GM12878 (cell line): ENCODE measurements at regions not wholly inside any gene's neighbourhood (a gene's known extent, or its start where the extent isn't known, plus 50 kb on each side); places are given as distances from the start of the nearest gene placed in this dataset.

Experiments used
- ATAC-seq: fragments of 200-7000 bp; cut with Tn5 transposase; 3 replicates; pipeline ENCODE4 v1.9.1; 2020; ENCODE audit warnings: mild to moderate bottlenecking, moderate library complexity
- BruUV-seq: library from RNA; stranded (reverse); fragments of 400-500 nt; replicated peaks from 2 replicates; lab custom pipeline; 2021; lab: Mats Ljungman, UMichigan
- CTCF ChIA-PET: fragments of 300-600 bp; sonication (Branson Sonifier 250); formaldehyde crosslinking; extraction: SDS; loops from one replicate; lab custom pipeline; 2021; ENCODE audit warnings: inconsistent platforms; lab: Yijun Ruan, JAX
- POLR2A ChIA-PET: fragments of 350-600 bp; formaldehyde crosslinking; extraction: SDS; loops from one replicate; lab custom pipeline; 2021; ENCODE audit warnings: inconsistent platforms; lab: Charles Lee
- RAD21 ChIA-PET: fragments of 300-600 bp; sonication (Branson Sonifier 250); formaldehyde crosslinking; loops from one replicate; lab custom pipeline; 2023; ENCODE audit warnings: antibody characterized with exemption; ENCODE audit not compliant: unreplicated experiment; lab: Charles Lee
- SMC1A ChIA-PET: fragments of 300-600 bp; sonication (Branson Sonifier 250); formaldehyde crosslinking; loops from one replicate; lab custom pipeline; 2023; ENCODE audit not compliant: unreplicated experiment, uncharacterized antibody; lab: Charles Lee
- DNase-seq: peaks from one replicate; pipeline ENCODE4 v3.0.0-alpha.2; 2011; ENCODE audit warnings: low read depth, low spot score
- FAIRE-seq: peaks from 3 replicates; lab custom pipeline; 2011; peaks lifted over from hg19 to GRCh38; lab: Jason Lieb, UNC
- H2AFZ ChIP-seq: 2 replicates; pipeline ENCODE4 v1.6.0; 2011; ENCODE audit warnings: low read depth, low read length, control low read depth; ENCODE audit not compliant: control insufficient read depth
- H3K27ac ChIP-seq: 2 replicates; pipeline ENCODE4 v1.5.1; 2011; ENCODE audit warnings: control low read depth; ENCODE audit not compliant: control insufficient read depth, insufficient read depth
- H3K27me3 ChIP-seq, 2 experiments: replicated peaks in 1 of 2; 2 replicates each; pipeline versions ENCODE4 v1.6.0 to v1.6.1; 2011; ENCODE audit warnings: low read length in 1 of 2; ENCODE audit not compliant: control insufficient read depth in 2 of 2, insufficient read depth in 2 of 2
- H3K36me3 ChIP-seq, 2 experiments: 2 replicates each; pipeline ENCODE4 v1.5.1; 2011; ENCODE audit warnings: low read length in 1 of 2; ENCODE audit not compliant: control insufficient read depth in 2 of 2, insufficient read depth in 2 of 2
- H3K4me1 ChIP-seq: 2 replicates; pipeline ENCODE4 v1.6.1; 2011; ENCODE audit warnings: mild to moderate bottlenecking, low read length, moderate library complexity, mixed read lengths; ENCODE audit not compliant: control insufficient read depth, insufficient read depth
- H3K4me2 ChIP-seq: 2 replicates; pipeline ENCODE4 v1.6.0; 2011; ENCODE audit warnings: control low read depth; ENCODE audit not compliant: control insufficient read depth, insufficient read depth
- H3K4me3 ChIP-seq: fragments of 200-600 bp; sonication (generic); 2 replicates; pipeline ENCODE4 v1.5.1; 2016
- H3K79me2 ChIP-seq: 2 replicates; pipeline ENCODE4 v1.6.0; 2011; ENCODE audit warnings: low read length; ENCODE audit not compliant: control insufficient read depth, insufficient read depth
- H3K9ac ChIP-seq: 2 replicates; pipeline ENCODE4 v1.8.0; 2011; ENCODE audit warnings: low read length, control low read depth, mixed read lengths; ENCODE audit not compliant: control insufficient read depth, insufficient read depth
- H3K9me3 ChIP-seq: replicated peaks from 3 replicates; pipeline ENCODE4 v1.5.1; 2011; ENCODE audit warnings: mild to moderate bottlenecking, low read length; ENCODE audit not compliant: control insufficient read depth, insufficient read depth
- H4K20me1 ChIP-seq: 2 replicates; pipeline ENCODE4 v1.6.0; 2011; ENCODE audit not compliant: control insufficient read depth, insufficient read depth
- ZNF24 ChIP-seq: fragments of 450-650 bp; IDR thresholded peaks from 2 replicates; pipeline ENCODE4 v1.6.1; 2017; ENCODE audit warnings: antibody characterized with exemption, mild to moderate bottlenecking
- WGBS: methylation state at CpG from one replicate; pipeline ENCODE4 v1.1.6; 2016; ENCODE audit warnings: low lambda C conversion rate; ENCODE audit not compliant: insufficient replicate concordance, insufficient coverage; ENCODE audit errors: missing lambda C conversion rate; 5-methylcytosine and 5-hydroxymethylcytosine counted together
- in situ Hi-C: fragments of 300-500 bp; cut with MboI; formaldehyde crosslinking; loops from 9 replicates; pipeline ENCODE4 v1.14.3; 2018; ENCODE audit warnings: mixed read lengths
- intact Hi-C: fragments of 100-400 bp; cut with micrococcal nuclease; formaldehyde crosslinking; loops from one replicate; pipeline ENCODE4 v1.14.2; 2022; ENCODE audit not compliant: unreplicated experiment
- TF ChIP-seq, protein P1 (sequence below): fragments of 450-650 bp; IDR thresholded peaks from 2 replicates; pipeline ENCODE4 v1.6.1; 2017; ENCODE audit warnings: mild to moderate bottlenecking, moderate library complexity

GRCh38 chr2:105521616-105522015, 122.8 kb upstream of the FHL2 start:
- ATAC-seq (no peak), DNase-seq (no peak), FAIRE-seq (no peak)
- H3K4me3 ChIP-seq, result no peak overlapping the region
- intact Hi-C loops, result loop anchor here (1.0 kb wide), 1 partner anchor 152 kb away; no protein-coding TSS in a partner anchor
- BruUV-seq, result no TSS peak
- no peak overlapping the region for H2AFZ ChIP-seq
- H3K9me3 ChIP-seq, result no peaks in the 10 kb centered on the region
- H3K4me2 ChIP-seq, result no peak overlapping the region
- no peaks in the 10 kb centered on the region for H3K27me3 ChIP-seq
- H4K20me1 ChIP-seq, result no peaks in the 10 kb centered on the region
- in situ Hi-C loops, result loop anchor here (5.0 kb wide), 1 partner anchor 149 kb away; no protein-coding TSS in a partner anchor
- no peaks in the 10 kb centered on the region for H3K4me1 ChIP-seq
- H3K79me2 ChIP-seq, result no peaks in the 10 kb centered on the region
- H3K27ac ChIP-seq, result no peak overlapping the region
- RAD21 ChIA-PET, result interaction anchor here (1.0 to 2.2 kb wide), 2 partner anchors 108 to 153 kb away, joined by 3 to 9 read pairs; no protein-coding TSS in a partner anchor
- H3K9ac ChIP-seq, result no peak overlapping the region
- CTCF ChIA-PET, result interaction anchor here (0.7 to 7.0 kb wide), 10 partner anchors 15 to 183 kb away, joined by 3 to 95 read pairs (median 4); no protein-coding TSS in a partner anchor
- 40% methylated on average over 6 of the region's 6 CpGs for WGBS
- SMC1A ChIA-PET, result interaction anchor here (0.7 to 2.5 kb wide), 5 partner anchors 146 to 434 kb away, joined by 3 to 27 read pairs (median 3); no protein-coding TSS in a partner anchor
- POLR2A ChIA-PET, result no interaction called here
- no peaks in the 10 kb centered on the region for H3K36me3 ChIP-seq
- no peak for TF ChIP-seq ZNF24
- TF ChIP-seq, protein P1, sequence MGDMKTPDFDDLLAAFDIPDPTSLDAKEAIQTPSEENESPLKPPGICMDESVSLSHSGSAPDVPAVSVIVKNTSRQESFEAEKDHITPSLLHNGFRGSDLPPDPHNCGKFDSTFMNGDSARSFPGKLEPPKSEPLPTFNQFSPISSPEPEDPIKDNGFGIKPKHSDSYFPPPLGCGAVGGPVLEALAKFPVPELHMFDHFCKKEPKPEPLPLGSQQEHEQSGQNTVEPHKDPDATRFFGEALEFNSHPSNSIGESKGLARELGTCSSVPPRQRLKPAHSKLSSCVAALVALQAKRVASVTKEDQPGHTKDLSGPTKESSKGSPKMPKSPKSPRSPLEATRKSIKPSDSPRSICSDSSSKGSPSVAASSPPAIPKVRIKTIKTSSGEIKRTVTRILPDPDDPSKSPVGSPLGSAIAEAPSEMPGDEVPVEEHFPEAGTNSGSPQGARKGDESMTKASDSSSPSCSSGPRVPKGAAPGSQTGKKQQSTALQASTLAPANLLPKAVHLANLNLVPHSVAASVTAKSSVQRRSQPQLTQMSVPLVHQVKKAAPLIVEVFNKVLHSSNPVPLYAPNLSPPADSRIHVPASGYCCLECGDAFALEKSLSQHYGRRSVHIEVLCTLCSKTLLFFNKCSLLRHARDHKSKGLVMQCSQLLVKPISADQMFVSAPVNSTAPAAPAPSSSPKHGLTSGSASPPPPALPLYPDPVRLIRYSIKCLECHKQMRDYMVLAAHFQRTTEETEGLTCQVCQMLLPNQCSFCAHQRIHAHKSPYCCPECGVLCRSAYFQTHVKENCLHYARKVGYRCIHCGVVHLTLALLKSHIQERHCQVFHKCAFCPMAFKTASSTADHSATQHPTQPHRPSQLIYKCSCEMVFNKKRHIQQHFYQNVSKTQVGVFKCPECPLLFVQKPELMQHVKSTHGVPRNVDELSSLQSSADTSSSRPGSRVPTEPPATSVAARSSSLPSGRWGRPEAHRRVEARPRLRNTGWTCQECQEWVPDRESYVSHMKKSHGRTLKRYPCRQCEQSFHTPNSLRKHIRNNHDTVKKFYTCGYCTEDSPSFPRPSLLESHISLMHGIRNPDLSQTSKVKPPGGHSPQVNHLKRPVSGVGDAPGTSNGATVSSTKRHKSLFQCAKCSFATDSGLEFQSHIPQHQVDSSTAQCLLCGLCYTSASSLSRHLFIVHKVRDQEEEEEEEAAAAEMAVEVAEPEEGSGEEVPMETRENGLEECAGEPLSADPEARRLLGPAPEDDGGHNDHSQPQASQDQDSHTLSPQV, result no peak
- TF ChIP-seq, all 136 proteins: peak for 0
